ENCODE measurements at regions not wholly inside any gene's neighbourhood (a gene's known extent, or its start where the extent isn't known, plus 50 kb on each side); places are given as distances from the start of the nearest gene placed in this dataset.

DNA sequence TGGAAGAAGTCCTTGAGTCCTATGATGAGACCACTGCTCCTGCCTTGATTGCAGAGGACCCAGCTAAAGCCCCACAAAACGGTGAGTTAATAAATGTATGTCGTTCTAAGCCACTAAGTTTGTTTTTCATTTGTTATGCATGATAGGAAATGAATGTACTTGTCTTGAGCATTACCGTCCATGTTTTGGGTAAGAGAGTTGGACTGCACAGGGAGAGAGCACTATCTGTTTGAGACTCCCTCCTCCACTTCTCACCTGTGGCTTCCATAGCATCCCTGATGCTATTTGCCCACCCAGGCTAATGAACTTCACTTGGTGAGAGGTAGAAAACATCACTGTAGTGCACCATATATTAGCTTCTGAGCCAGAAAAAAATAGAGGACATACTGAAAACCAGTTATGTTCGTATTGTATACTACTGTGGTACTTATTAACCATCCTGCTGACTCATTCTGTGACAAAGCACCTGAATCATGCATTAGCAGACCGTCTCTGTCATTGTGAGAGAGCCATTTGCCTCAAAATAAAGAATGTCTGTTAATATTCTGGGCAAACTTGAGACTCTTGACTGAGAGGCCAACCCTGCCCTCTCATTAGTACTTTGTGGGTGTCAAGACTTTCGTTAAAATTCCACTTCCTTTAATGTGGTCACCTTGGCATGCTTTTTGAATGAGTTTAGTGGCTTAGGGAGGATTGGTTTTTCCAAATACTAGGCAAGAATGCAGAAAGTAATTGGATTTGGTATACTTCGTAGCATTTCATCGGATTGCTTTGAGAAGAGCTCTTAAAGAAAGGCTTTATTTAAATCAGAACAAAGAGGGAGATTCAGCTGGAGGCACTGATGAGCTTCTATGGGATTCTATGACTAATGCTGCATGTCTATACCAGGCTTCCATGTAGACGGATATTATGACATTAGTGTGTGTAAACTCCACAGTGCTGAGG lies 99.3 kb upstream of the GRPR start:
- no peak overlapping the region; a peak in 1 of 7 replicates for H3K27ac Mint-ChIP-seq
- no peaks in the 10 kb centered on the region; a peak in 1 of 5 replicates for H3K9me3 Mint-ChIP-seq
- H3K27me3 Mint-ChIP-seq (ENCODE audit: low read depth) = no peaks in the 10 kb centered on the region

More for the DNA sequence above, 99.3 kb upstream of the GRPR start:
- H4K8ac ChIP-seq (replicated peaks; ENCODE audit: insufficient read length, low read depth, low read length) = no peak overlapping the region
- H2AK5ac ChIP-seq (ENCODE audit: insufficient read length, low read length) = no peak overlapping the region
- H4K5ac ChIP-seq (ENCODE audit: insufficient read length, low read depth, low read length) = no peak overlapping the region
- H3K18ac ChIP-seq (ENCODE audit: insufficient read length, low read depth, low read length) = no peak overlapping the region
- H3K27ac ChIP-seq (ENCODE audit: insufficient read length, low read depth, low read length) = no peak overlapping the region
- H3K27me3 ChIP-seq (ENCODE audit: insufficient read depth, low read length) = no peaks in the 10 kb centered on the region
- H2BK20ac ChIP-seq (ENCODE audit: low read depth, low read length, poor library complexity, severe bottlenecking) = no peak overlapping the region
- H3K23me2 ChIP-seq (ENCODE audit: insufficient read length, low read depth, low read length, poor library complexity, severe bottlenecking) = no peaks in the 10 kb centered on the region
- no peak overlapping the region for H3K23ac ChIP-seq (ENCODE audit: insufficient read length, low read depth, low read length)
- TF ChIP-seq, protein P1, sequence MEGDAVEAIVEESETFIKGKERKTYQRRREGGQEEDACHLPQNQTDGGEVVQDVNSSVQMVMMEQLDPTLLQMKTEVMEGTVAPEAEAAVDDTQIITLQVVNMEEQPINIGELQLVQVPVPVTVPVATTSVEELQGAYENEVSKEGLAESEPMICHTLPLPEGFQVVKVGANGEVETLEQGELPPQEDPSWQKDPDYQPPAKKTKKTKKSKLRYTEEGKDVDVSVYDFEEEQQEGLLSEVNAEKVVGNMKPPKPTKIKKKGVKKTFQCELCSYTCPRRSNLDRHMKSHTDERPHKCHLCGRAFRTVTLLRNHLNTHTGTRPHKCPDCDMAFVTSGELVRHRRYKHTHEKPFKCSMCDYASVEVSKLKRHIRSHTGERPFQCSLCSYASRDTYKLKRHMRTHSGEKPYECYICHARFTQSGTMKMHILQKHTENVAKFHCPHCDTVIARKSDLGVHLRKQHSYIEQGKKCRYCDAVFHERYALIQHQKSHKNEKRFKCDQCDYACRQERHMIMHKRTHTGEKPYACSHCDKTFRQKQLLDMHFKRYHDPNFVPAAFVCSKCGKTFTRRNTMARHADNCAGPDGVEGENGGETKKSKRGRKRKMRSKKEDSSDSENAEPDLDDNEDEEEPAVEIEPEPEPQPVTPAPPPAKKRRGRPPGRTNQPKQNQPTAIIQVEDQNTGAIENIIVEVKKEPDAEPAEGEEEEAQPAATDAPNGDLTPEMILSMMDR (conservative IDR thresholded peaks at IDR 0.05) = no peak
- H2BK120ac ChIP-seq (ENCODE audit: low read depth, low read length, poor library complexity, severe bottlenecking) = no peak overlapping the region
- H2BK15ac ChIP-seq (ENCODE audit: low read depth, low read length) = no peak overlapping the region
- no peaks in the 10 kb centered on the region for H3K9me3 ChIP-seq (ENCODE audit: control insufficient read depth, low read depth, low read length)
- H3K4me1 Mint-ChIP-seq = peaks cover 6 to 12% of the 10 kb centered on the region in 2 experiments
- H4K91ac ChIP-seq (ENCODE audit: insufficient read length, low read depth, low read length) = no peak overlapping the region
- H3K36me3 Mint-ChIP-seq (ENCODE audit: insufficient read depth in 1 of 3, low read depth in 3 of 3) = peaks cover 0 to 5% (median 3%) of the 10 kb centered on the region in 3 experiments; a peak in 4 of 7 replicates
- no peaks in the 10 kb centered on the region for H4K20me1 ChIP-seq (ENCODE audit: control insufficient read depth, insufficient read depth, insufficient read length)
- no peaks in the 10 kb centered on the region for H3K4me1 ChIP-seq (ENCODE audit: insufficient read depth, low read length)
- DNase-seq = no peak
- H3K56ac ChIP-seq (ENCODE audit: insufficient read length, low read depth, low read length) = no peak overlapping the region
- H3K9ac ChIP-seq (ENCODE audit: extremely low read depth, insufficient read length, low read length) = no peak overlapping the region
- H3T11ph ChIP-seq (ENCODE audit: low read length) = no peak overlapping the region
- no peak overlapping the region for H2BK12ac ChIP-seq (ENCODE audit: insufficient read length, low read depth, low read length)
- H3K79me2 ChIP-seq (ENCODE audit: insufficient read depth, low read length) = no peaks in the 10 kb centered on the region
- no peak overlapping the region for H2BK5ac ChIP-seq (ENCODE audit: insufficient read length, low read length)
- no peak overlapping the region for H3K4me3 Mint-ChIP-seq
- H3K4me2 ChIP-seq (ENCODE audit: insufficient read depth, insufficient read length, low read length) = no peak overlapping the region
- H3K4ac ChIP-seq (ENCODE audit: low read depth, low read length) = no peak overlapping the region
- H2AFZ ChIP-seq (ENCODE audit: low read length) = no peak overlapping the region
- no CpG with 5 or more reads among the region's 9 CpGs for WGBS (ENCODE audit: extremely low coverage, insufficient read length, low lambda C conversion rate)
- H3K79me1 ChIP-seq (ENCODE audit: insufficient read depth, low read depth, low read length, poor library complexity, severe bottlenecking) = no peaks in the 10 kb centered on the region
- no peak overlapping the region for H3K14ac ChIP-seq (ENCODE audit: insufficient read depth, low read length)
